Ovary (tissue), 3 donors: ENCODE measurements at regions not wholly inside any gene's neighbourhood (a gene's known extent, or its start where the extent isn't known, plus 50 kb on each side); places are given as distances from the start of the nearest gene placed in this dataset.

ENCODE experiments used
- EP300 ChIP-seq: sonication (generic); formaldehyde crosslinking; IDR thresholded peaks from one replicate; pipeline ENCODE4 v1.6.1; 2017; ENCODE audit warnings: antibody characterized with exemption
- POLR2A ChIP-seq: fragments of 450-650 bp; IDR thresholded peaks from one replicate; pipeline ENCODE4 v1.6.1; 2017; ENCODE audit warnings: antibody characterized with exemption, mild to moderate bottlenecking, moderate library complexity
- TF ChIP-seq, protein P1 (sequence below), 3 donors: fragments of 450-650 bp in 2 of 3; fragments of 200-600 bp in 1 of 3; IDR thresholded peaks; one replicate each; pipeline versions ENCODE4 v1.5.1 to v1.8.0; 2016 to 2022; ENCODE audit warnings: antibody characterized with exemption in 3 of 3, mild to moderate bottlenecking in 1 of 3
- donor health status: DM: no; HTN: no; CAD: no.

DNA sequence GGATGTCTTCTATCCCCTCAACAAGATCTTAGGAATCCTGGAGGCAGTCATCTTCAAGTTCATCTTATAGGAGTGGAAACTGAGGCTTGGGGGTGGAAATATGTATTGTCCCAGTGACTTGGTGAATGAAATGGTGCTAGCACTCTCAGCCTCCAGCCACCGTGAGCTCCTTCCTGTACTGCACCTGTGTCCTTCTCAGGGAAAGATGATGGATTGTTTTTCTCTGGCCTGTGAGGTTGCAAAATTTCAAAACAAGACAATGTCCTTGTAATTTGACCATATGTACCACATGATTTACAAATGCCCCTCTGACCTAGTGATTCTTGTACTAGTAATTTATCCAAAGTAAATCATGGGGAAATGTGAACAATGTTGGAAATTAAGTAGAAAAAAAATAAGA, 71.0 kb upstream of the CHCHD3 start:
- TF ChIP-seq, protein P1, sequence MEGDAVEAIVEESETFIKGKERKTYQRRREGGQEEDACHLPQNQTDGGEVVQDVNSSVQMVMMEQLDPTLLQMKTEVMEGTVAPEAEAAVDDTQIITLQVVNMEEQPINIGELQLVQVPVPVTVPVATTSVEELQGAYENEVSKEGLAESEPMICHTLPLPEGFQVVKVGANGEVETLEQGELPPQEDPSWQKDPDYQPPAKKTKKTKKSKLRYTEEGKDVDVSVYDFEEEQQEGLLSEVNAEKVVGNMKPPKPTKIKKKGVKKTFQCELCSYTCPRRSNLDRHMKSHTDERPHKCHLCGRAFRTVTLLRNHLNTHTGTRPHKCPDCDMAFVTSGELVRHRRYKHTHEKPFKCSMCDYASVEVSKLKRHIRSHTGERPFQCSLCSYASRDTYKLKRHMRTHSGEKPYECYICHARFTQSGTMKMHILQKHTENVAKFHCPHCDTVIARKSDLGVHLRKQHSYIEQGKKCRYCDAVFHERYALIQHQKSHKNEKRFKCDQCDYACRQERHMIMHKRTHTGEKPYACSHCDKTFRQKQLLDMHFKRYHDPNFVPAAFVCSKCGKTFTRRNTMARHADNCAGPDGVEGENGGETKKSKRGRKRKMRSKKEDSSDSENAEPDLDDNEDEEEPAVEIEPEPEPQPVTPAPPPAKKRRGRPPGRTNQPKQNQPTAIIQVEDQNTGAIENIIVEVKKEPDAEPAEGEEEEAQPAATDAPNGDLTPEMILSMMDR (IDR thresholded peaks at IDR 0.05), result no peak
- TF ChIP-seq POLR2A, result no peak
- TF ChIP-seq EP300, result no peak
